Activated CD4-positive, CD25-positive, alpha-beta regulatory T cell treated with anti-CD3 and anti-CD28 coated beads, Interleukin-2, amount 50 U/mL, for 72 hours (primary cell): ENCODE measurements at regions not wholly inside any gene's neighbourhood (a gene's known extent, or its start where the extent isn't known, plus 50 kb on each side); places are given as distances from the start of the nearest gene placed in this dataset.

ENCODE experiments used
- DNase-seq: peaks from one replicate; pipeline ENCODE4 v3.0.0; 2021

DNA sequence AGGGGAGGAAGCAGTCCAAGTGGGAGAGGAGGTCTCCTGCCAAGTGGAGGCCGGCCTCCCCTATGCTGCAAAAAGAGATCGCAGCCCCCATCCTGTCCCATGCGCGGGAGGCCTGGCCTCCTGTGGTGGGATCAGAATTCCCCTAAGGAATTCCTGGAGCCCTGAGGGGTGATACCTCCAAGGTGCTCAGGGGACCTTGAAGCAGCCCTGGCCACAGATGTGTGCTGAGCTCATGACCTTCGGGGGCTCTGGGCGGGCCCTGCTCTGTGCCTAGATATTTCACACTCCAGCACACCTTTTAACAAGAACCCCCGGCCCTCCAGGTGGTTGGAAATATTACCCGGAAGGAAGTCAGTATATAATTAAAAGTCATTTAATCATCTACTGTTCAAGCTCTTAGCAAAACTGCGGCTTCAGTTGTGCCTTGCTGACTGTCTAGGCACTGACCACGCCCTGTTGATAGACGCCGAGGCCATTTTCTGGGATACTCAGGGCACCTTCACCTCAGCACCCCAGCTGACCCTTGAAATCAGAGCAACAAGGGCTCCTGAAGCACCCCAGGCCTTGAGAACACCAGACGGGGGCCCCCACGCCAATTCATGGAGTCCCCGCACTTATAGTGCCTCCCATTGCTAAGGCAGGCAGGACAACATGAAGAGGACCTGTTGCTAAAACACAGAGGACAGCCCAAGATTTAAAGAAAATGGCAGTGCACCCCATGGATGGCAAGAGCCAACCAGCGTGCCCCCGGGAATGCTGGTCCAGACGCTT, 119.1 kb downstream of the NDUFA10 start:
- DNase-seq, result no peak

- no peak for DNase-seq
Measured at GRCh38 chr2:239905306-239905705, 119.8 kb downstream of the NDUFA10 start.

DNA sequence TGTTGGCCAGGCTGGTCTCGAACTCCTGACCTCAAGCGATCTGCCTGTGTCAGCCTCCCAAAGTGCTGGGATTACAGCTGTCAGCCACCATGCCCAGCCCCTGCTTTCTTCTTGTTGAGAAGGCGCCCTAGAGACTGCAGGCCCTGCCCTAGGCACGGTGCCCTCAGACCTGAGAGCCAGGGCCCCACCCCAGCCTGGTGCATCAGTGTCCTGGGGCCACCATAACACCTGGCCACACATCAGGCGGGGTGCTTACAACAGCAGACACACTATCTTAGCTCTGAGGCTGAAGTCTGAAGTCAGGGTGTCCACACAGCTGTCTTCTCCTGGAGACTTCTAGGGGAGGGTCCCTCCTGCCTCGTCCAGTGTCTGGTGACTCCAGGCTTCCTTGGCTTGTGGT, 120.6 kb downstream of the NDUFA10 start:
- no peak for DNase-seq

GRCh38 chr2:239903803-239904202, 121.3 kb downstream of the NDUFA10 start:
- DNase-seq, result no peak

- no peak for DNase-seq
Measured at GRCh38 chr2:239903210-239903609, 121.9 kb downstream of the NDUFA10 start.

- no peak for DNase-seq
Measured at GRCh38 chr2:239902749-239903201, 122.4 kb downstream of the NDUFA10 start.

GRCh38 chr2:239898292-239898925, 126.7 kb downstream of the NDUFA10 start:
- DNase-seq, result no peak

GRCh38 chr2:239897596-239898235, 127.4 kb downstream of the NDUFA10 start:
- no peak for DNase-seq

- DNase-seq, result no peak
Measured at GRCh38 chr2:239896075-239896474, 129.1 kb downstream of the NDUFA10 start.

- no peak for DNase-seq
Measured at GRCh38 chr2:239895669-239896068, 129.5 kb downstream of the NDUFA10 start.

- no peak for DNase-seq
Measured at GRCh38 chr2:239895116-239895515, 130.0 kb downstream of the NDUFA10 start.

- no peak for DNase-seq
Measured at GRCh38 chr2:239894276-239894675, 130.9 kb downstream of the NDUFA10 start.

DNA sequence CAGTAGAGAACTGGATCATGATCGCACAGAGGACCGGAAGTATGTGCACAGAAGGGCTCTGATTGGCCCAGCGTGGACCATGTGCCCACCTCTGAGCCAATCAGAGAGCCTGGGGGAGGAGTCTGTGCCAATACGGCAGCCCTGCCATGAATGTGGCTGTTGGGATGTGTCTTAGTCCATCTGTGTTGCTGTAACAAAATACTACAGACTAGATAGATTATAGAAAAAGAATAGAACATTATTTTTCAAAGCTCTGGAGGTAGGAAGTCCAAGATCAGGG, 132.0 kb downstream of the NDUFA10 start:
- no peak for DNase-seq

- DNase-seq, result no peak
Measured at GRCh38 chr2:239892441-239893235, 132.5 kb downstream of the NDUFA10 start.

DNA sequence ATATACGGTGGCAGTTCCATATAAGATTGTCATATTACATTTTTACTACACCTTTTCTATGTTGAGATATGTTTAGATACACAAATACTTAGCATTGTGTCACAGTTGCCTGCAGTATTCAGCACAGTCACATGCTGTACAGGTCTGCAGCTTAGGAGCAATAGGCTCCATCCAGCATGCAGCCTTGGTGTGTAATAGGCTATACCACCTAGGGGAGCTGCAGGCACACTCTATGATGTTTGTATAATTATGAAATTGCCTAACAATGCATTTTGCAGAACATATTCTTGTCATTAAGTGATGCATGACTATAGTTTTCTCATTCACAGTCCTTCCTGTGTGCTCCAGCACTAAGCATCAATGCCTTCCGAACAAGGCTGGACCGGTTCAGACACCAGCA, 133.4 kb downstream of the NDUFA10 start:
- no peak for DNase-seq

DNA sequence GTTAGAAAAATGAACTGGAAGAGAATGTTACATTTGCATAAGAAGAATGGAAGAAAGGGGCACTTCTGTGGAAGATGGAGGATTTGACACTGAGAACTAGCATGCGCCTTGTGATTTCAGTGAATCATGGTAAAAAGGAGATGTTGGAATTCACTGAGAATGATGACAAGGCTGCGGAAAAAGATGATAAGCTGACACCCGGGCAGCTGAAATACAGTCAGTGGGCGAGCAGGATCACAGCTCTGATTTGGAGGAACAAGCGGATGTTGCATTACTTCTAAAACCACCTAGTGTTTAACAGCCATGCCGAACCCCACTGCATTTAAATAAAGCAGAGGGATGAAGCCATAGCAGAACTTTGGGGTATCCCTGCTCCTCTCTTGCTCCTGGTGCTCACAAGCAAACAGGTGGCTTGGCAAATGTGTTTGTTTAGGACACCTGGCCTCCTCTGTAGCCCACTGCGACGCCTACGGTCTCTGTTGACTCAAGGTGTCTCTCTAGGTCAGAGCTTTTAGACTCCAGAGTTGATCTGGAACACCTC, 134.9 kb downstream of the NDUFA10 start:
- DNase-seq, result no peak

- DNase-seq, result no peak
Measured at GRCh38 chr2:239889641-239890121, 135.5 kb downstream of the NDUFA10 start.

DNA sequence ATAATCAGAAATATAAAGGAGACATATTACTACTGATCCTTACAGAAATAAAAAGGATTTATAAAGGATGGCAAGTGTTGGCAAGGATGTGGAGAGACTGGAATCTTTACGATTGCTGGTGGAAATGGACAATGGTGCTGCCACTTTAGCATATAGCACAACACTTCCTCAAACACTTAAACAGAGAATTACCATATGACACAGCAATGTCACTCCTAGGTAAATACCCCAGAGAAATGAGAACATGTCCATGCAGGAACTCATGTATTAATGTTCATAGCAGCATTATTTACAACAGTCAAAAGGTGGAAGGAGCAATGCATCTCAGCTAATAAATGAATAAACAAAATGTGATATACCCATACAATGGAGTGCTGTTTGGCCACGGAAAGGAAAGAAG, 137.5 kb downstream of the NDUFA10 start:
- no peak for DNase-seq

DNA sequence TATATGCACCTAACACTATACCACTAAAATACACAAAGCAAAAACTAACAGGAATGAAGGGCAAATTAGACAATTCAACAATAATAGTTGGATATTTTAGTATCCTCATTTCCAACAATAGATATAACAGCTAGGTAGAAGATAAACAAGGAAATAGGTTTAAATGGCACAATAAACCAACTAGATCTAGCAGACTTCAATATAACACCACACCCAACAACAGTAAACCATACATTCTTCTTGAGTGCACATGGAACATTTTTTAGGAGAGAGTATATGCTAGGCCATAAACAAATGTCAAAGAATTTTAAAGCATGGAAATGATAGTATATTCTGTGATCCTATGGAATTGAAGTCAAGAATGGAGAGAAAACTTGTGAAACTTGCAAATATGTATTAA, 138.4 kb downstream of the NDUFA10 start:
- DNase-seq, result no peak

DNA sequence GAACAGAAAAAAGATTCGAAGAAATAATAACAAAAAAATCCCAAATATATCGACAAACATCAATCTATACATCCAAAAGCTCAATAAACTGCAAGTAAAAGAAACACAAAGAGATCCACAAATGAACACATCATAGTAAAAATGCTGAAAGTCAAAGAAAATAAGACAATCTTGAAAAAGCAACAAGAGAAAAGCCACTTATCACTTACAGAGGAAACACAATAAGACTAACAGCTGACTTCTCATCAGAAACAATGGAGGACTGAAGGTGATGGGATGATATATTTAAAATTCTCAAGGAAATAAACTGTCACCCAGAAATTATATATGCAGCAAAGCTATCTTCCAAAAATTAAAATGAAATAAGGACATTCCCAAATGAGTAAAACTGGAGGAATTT, 140.3 kb downstream of the NDUFA10 start:
- no peak for DNase-seq

- DNase-seq, result no peak
Measured at GRCh38 chr2:239884051-239884405, 141.1 kb downstream of the NDUFA10 start.

- DNase-seq, result no peak
Measured at GRCh38 chr2:239883326-239884050, 141.7 kb downstream of the NDUFA10 start.
